ENCODE measurements at regions not wholly inside any gene's neighbourhood (a gene's known extent, or its start where the extent isn't known, plus 50 kb on each side); places are given as distances from the start of the nearest gene placed in this dataset.

GRCh38 chr12:60415351-60415750, 819.5 kb downstream of the SLC16A7 start:
- DNase-seq (ENCODE audit: low read depth in 1 of 2, low spot score in 2 of 2): no peak
- H2BK5ac ChIP-seq (ENCODE audit: low read depth, low read length): no peak overlapping the region
- TF ChIP-seq FOSL1 (IDR thresholded peaks at IDR 0.05; ENCODE audit: insufficient read depth, low read depth, low read length) (no peak), SIX5 (IDR thresholded peaks at IDR 0.05; ENCODE audit: low read depth, low read length) (no peak), NANOG (IDR thresholded peaks at IDR 0.05; ENCODE audit: insufficient read depth, low read depth, low read length, poor library complexity, severe bottlenecking) (no peak), MAFK (IDR thresholded peaks at IDR 0.05; ENCODE audit: low read depth, low read length) (no peak), RNF2 (IDR thresholded peaks at IDR 0.05; ENCODE audit: borderline replicate concordance, low read depth, low read length, missing control alignments, poor library complexity, severe bottlenecking) (no peak), CTBP2 (IDR thresholded peaks at IDR 0.05; ENCODE audit: borderline replicate concordance, insufficient read depth, insufficient read length, low read length) (no peak), RFX5 (IDR thresholded peaks at IDR 0.05; ENCODE audit: borderline replicate concordance, low read depth, low read length) (no peak), NRF1 (IDR thresholded peaks at IDR 0.05; ENCODE audit: low read depth, low read length) (no peak), JUND (IDR thresholded peaks at IDR 0.05; ENCODE audit: low read length) (no peak), TAF1 (IDR thresholded peaks at IDR 0.05; ENCODE audit: low read depth, low read length) (no peak), CEBPB (IDR thresholded peaks at IDR 0.05; ENCODE audit: low read depth, low read length) (no peak), EP300 (IDR thresholded peaks at IDR 0.05; ENCODE audit: borderline replicate concordance in 1 of 2, low read depth in 2 of 2, low read length in 2 of 2) (no peak)
- TF ChIP-seq, protein P1, sequence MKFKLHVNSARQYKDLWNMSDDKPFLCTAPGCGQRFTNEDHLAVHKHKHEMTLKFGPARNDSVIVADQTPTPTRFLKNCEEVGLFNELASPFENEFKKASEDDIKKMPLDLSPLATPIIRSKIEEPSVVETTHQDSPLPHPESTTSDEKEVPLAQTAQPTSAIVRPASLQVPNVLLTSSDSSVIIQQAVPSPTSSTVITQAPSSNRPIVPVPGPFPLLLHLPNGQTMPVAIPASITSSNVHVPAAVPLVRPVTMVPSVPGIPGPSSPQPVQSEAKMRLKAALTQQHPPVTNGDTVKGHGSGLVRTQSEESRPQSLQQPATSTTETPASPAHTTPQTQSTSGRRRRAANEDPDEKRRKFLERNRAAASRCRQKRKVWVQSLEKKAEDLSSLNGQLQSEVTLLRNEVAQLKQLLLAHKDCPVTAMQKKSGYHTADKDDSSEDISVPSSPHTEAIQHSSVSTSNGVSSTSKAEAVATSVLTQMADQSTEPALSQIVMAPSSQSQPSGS (IDR thresholded peaks at IDR 0.05; ENCODE audit: low read length): no peak

More at GRCh38 chr12:60415351-60415750, 819.5 kb downstream of the SLC16A7 start:
- H3K27ac ChIP-seq (ENCODE audit: low read depth, low read length): no peak overlapping the region
- H3K14ac ChIP-seq (ENCODE audit: insufficient read length): no peak overlapping the region
- H3K27me3 ChIP-seq (replicated peaks in 1 of 4; ENCODE audit: control insufficient read depth in 3 of 4, extremely low read depth in 1 of 4, insufficient read depth in 3 of 4, low read length in 3 of 4): no peaks in the 10 kb centered on the region
- no peak overlapping the region for H3K4me3 ChIP-seq (ENCODE audit: extremely low read depth in 1 of 4, insufficient read depth in 2 of 4, low read depth in 3 of 4, low read length in 4 of 4)
- no peaks in the 10 kb centered on the region for H3K4me1 ChIP-seq (replicated peaks in 1 of 4; ENCODE audit: control insufficient read depth in 3 of 4, insufficient read depth in 4 of 4, low read length in 3 of 4)
- no peaks in the 10 kb centered on the region for H3K23me2 ChIP-seq (ENCODE audit: low read depth, low read length)
- H3K9me3 ChIP-seq (ENCODE audit: insufficient read depth in 2 of 2, low read depth in 1 of 2, low read length in 1 of 2): no peaks in the 10 kb centered on the region
- POLR2A ChIA-PET (ENCODE audit: partially characterized antibody): no interaction called here
- no peak overlapping the region for H2BK12ac ChIP-seq (ENCODE audit: low read depth, low read length)
- H3K36me3 ChIP-seq (ENCODE audit: control insufficient read depth in 2 of 4, insufficient read depth in 4 of 4, low read length in 3 of 4): no peaks in the 10 kb centered on the region
- H3K79me2 ChIP-seq (ENCODE audit: control insufficient read depth in 1 of 2, insufficient read depth in 2 of 2, low read length in 2 of 2): no peaks in the 10 kb centered on the region
- H3K23ac ChIP-seq (ENCODE audit: insufficient read length): no peak overlapping the region
- H3K4ac ChIP-seq (replicated peaks; ENCODE audit: insufficient read length, low read depth, low read length): no peak overlapping the region
- no peak overlapping the region for H2BK20ac ChIP-seq (ENCODE audit: low read length)
- no peak overlapping the region for H2BK15ac ChIP-seq (ENCODE audit: low read length)
- H3K79me1 ChIP-seq (ENCODE audit: low read depth, low read length): no peaks in the 10 kb centered on the region
- H3K56ac ChIP-seq (replicated peaks; ENCODE audit: insufficient read length, low read depth, low read length): no peak overlapping the region
- H2AK5ac ChIP-seq (ENCODE audit: low read depth, low read length): no peak overlapping the region
- no peak for FAIRE-seq
- H4K8ac ChIP-seq (ENCODE audit: extremely low read depth, insufficient read depth, low read length): no peak overlapping the region
- WGBS, 2 experiments (ENCODE audit: extremely low coverage in 1 of 2, insufficient coverage in 1 of 2, insufficient read length in 1 of 2, insufficient replicate concordance in 2 of 2, low coverage in 1 of 2, low lambda C conversion rate in 2 of 2, missing lambda C conversion rate in 1 of 2): 100% methylated on average over 1 of the region's 1 CpG; no CpG with 5 or more reads in 1 of the 2 experiments
- H2BK120ac ChIP-seq (replicated peaks; ENCODE audit: low read depth, low read length): no peak overlapping the region
- H4K5ac ChIP-seq (ENCODE audit: insufficient read length, low read depth, low read length): no peak overlapping the region
- H4K91ac ChIP-seq (replicated peaks; ENCODE audit: insufficient read length, low read length): no peak overlapping the region
- CTCF ChIA-PET (ENCODE audit: partially characterized antibody): no interaction called here
- no peaks in the 10 kb centered on the region for H4K20me1 ChIP-seq (replicated peaks in 1 of 2; ENCODE audit: control insufficient read depth in 1 of 2, insufficient read depth in 2 of 2, low read length in 2 of 2)
- H3K18ac ChIP-seq (ENCODE audit: extremely low read depth, low read length): no peak overlapping the region
- H3K4me2 ChIP-seq (ENCODE audit: insufficient read depth in 1 of 2, low read depth in 2 of 2, low read length in 2 of 2): no peak overlapping the region
- 0 out of 2 replicates have a peak overlapping the region, but pooled peaks have one; percentile 16 for H2AFZ ChIP-seq (ENCODE audit: low read length)
- H3K9ac ChIP-seq (replicated peaks in 1 of 4; ENCODE audit: extremely low read depth in 1 of 4, low read depth in 3 of 4, low read length in 3 of 4): no peak overlapping the region
